Osteocyte (in vitro differentiated cells): ENCODE measurements at regions not wholly inside any gene's neighbourhood (a gene's known extent, or its start where the extent isn't known, plus 50 kb on each side); places are given as distances from the start of the nearest gene placed in this dataset.

Source experiments
- DNase-seq: peaks from one replicate; pipeline ENCODE4 v3.0.0; 2021; ENCODE audit warnings: mixed read lengths; ENCODE audit not compliant: unreplicated experiment; ENCODE audit errors: extremely low spot score
- H3K27ac Mint-ChIP-seq: one replicate; pipeline ENCODE4 v1.8.0; 2021; ENCODE audit warnings: mild to moderate bottlenecking, mixed read lengths; ENCODE audit not compliant: unreplicated experiment
- H3K27me3 Mint-ChIP-seq: one replicate; pipeline ENCODE4 v1.8.0; 2021; ENCODE audit warnings: mixed read lengths; ENCODE audit not compliant: unreplicated experiment
- H3K36me3 Mint-ChIP-seq: one replicate; pipeline ENCODE4 v1.8.0; 2021; ENCODE audit warnings: mixed read lengths; ENCODE audit not compliant: unreplicated experiment
- H3K4me1 Mint-ChIP-seq: one replicate; pipeline ENCODE4 v1.8.0; 2021; ENCODE audit warnings: mixed read lengths; ENCODE audit not compliant: unreplicated experiment
- H3K4me3 Mint-ChIP-seq: one replicate; pipeline ENCODE4 v1.8.0; 2021; ENCODE audit warnings: mild to moderate bottlenecking, moderate library complexity, mixed read lengths; ENCODE audit not compliant: unreplicated experiment
- H3K9me3 Mint-ChIP-seq: one replicate; pipeline ENCODE4 v1.8.0; 2021; ENCODE audit warnings: mixed read lengths; ENCODE audit not compliant: unreplicated experiment
- CTCF ChIP-seq: fragments of 200-600 bp; sonication (generic); IDR thresholded peaks from 2 replicates; pipeline ENCODE4 v1.5.0; 2021; ENCODE audit warnings: antibody characterized with exemption, mild to moderate bottlenecking, moderate library complexity

GRCh38 chr5:60163762-60164161 is 270.2 kb upstream of the PDE4D start:
- no peak for DNase-seq
- Mint-ChIP-seq H3K4me3 (no peak overlapping the region), H3K4me1 (peaks cover 8% of the 10 kb centered on the region), H3K36me3 (peaks cover 6% of the 10 kb centered on the region), H3K27ac (peak overlapping the region; percentile 24), H3K27me3 (peaks cover 21% of the 10 kb centered on the region), H3K9me3 (peaks cover 7% of the 10 kb centered on the region)
- TF ChIP-seq CTCF = no peak

- H3K4me3 Mint-ChIP-seq = no peak overlapping the region
- no peak overlapping the region for H3K27ac Mint-ChIP-seq
- H3K27me3 Mint-ChIP-seq = peaks cover 23% of the 10 kb centered on the region
- no peak for DNase-seq
- H3K36me3 Mint-ChIP-seq = peaks cover 1% of the 10 kb centered on the region
- H3K9me3 Mint-ChIP-seq = no peaks in the 10 kb centered on the region
- H3K4me1 Mint-ChIP-seq = peaks cover 8% of the 10 kb centered on the region
- no peak for TF ChIP-seq CTCF
These were observed 268.9 kb upstream of the PDE4D start for GRCh38 chr5:60162441-60162840.

- no peak for DNase-seq
- Mint-ChIP-seq H3K27me3 (peaks cover 27% of the 10 kb centered on the region), H3K4me3 (no peak overlapping the region), H3K36me3 (no peaks in the 10 kb centered on the region), H3K4me1 (peaks cover 8% of the 10 kb centered on the region), H3K9me3 (no peaks in the 10 kb centered on the region), H3K27ac (no peak overlapping the region)
- TF ChIP-seq CTCF = peak; percentile 59
These were observed 267.9 kb upstream of the PDE4D start for GRCh38 chr5:60161340-60161934.

- Mint-ChIP-seq H3K36me3 (no peaks in the 10 kb centered on the region), H3K9me3 (peaks cover 11% of the 10 kb centered on the region), H3K27me3 (peaks cover 4% of the 10 kb centered on the region), H3K4me3 (no peak overlapping the region), H3K4me1 (no peaks in the 10 kb centered on the region), H3K27ac (no peak overlapping the region)
- DNase-seq = no peak
- TF ChIP-seq CTCF = no peak
These were observed 255.6 kb upstream of the PDE4D start for GRCh38 chr5:60149081-60149480.

- peaks cover 6% of the 10 kb centered on the region for H3K27me3 Mint-ChIP-seq
- no peaks in the 10 kb centered on the region for H3K36me3 Mint-ChIP-seq
- no peak for DNase-seq
- no peak for TF ChIP-seq CTCF
- H3K27ac Mint-ChIP-seq = no peak overlapping the region
- no peaks in the 10 kb centered on the region for H3K4me1 Mint-ChIP-seq
- H3K9me3 Mint-ChIP-seq = peaks cover 11% of the 10 kb centered on the region
- no peak overlapping the region for H3K4me3 Mint-ChIP-seq
These were observed 254.8 kb upstream of the PDE4D start for GRCh38 chr5:60148366-60148765.
